ENCODE measurements at regions not wholly inside any gene's neighbourhood (a gene's known extent, or its start where the extent isn't known, plus 50 kb on each side); places are given as distances from the start of the nearest gene placed in this dataset.

DNA sequence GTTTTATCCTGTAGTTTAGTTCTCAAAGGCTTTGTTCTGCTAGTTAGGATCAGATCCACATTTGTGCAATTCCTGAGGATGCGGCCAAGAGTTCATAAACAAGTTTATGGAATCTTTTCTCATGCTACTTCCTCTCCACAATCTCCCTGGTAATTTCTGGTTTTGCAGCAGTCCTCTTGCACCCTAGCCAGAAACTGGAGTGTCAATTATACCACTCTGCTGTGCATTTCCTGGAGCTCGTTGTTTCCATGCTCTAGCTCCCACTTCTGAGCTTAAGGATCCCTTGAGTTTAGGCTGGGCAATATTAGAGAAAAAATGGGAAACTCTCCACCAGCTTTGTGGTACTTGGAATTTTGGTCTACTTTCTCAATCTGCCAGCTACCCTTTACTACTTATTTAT, 474.7 kb downstream of the DIRAS2 start:
- TF ChIP-seq CTCF (IDR thresholded peaks at IDR 0.05; ENCODE audit: low read length), result no peak
- TF ChIP-seq EZH2 (IDR thresholded peaks at IDR 0.05; ENCODE audit: borderline replicate concordance, low read length), result no peak

Data from OCI-LY1 (cell line).